Gastroesophageal sphincter (tissue), 4 donors: ENCODE measurements at regions not wholly inside any gene's neighbourhood (a gene's known extent, or its start where the extent isn't known, plus 50 kb on each side); places are given as distances from the start of the nearest gene placed in this dataset.

Source experiments
- ATAC-seq: fragments of 150-250 bp; one replicate; pipeline ENCODE4 v1.9.1; 2016; ENCODE audit warnings: mild to moderate bottlenecking, moderate library complexity
- H3K27ac ChIP-seq, 4 donors: fragments of 200-600 bp; sonication (generic) in 3 of 4; 1 replicate in 3 of 4; 2 replicates in 1 of 4; pipeline ENCODE4 v1.5.1; 2016 to 2019
- H3K27me3 ChIP-seq: fragments of 200-600 bp; sonication (generic); one replicate; pipeline ENCODE4 v1.5.1; 2019
- H3K36me3 ChIP-seq, 2 donors: fragments of 200-600 bp; sonication (generic); one replicate each; pipeline ENCODE4 v1.5.1; 2019; ENCODE audit warnings: control low read depth in 1 of 2
- H3K4me1 ChIP-seq, 3 donors: fragments of 200-600 bp; sonication (generic); 1 replicate in 2 of 3; 2 replicates in 1 of 3; pipeline ENCODE4 v1.5.1; 2016 to 2019; ENCODE audit warnings: control low read depth in 2 of 3
- H3K4me3 ChIP-seq, 2 donors: fragments of 200-600 bp; sonication (generic); one replicate each; pipeline ENCODE4 v1.5.1; 2019; ENCODE audit warnings: mild to moderate bottlenecking in 1 of 2, moderate library complexity in 1 of 2
- H3K9me3 ChIP-seq, 3 donors: fragments of 200-600 bp; sonication (generic); one replicate each; pipeline ENCODE4 v1.5.1; 2017 to 2019; ENCODE audit warnings: control low read depth in 2 of 3
- EP300 ChIP-seq: sonication (generic); formaldehyde crosslinking; IDR thresholded peaks from one replicate; pipeline ENCODE4 v1.6.1; 2017; ENCODE audit warnings: antibody characterized with exemption, mild to moderate bottlenecking
- POLR2A ChIP-seq, 2 donors: fragments of 450-650 bp; IDR thresholded peaks; one replicate each; pipeline ENCODE4 v1.6.1; 2017; ENCODE audit warnings: antibody characterized with exemption in 2 of 2, mild to moderate bottlenecking in 2 of 2, moderate library complexity in 1 of 2
- POLR2AphosphoS5 ChIP-seq: sonication (generic); formaldehyde crosslinking; IDR thresholded peaks from one replicate; pipeline ENCODE4 v1.6.1; 2017; ENCODE audit warnings: antibody characterized with exemption
- WGBS, 2 donors: methylation state at CpG; one replicate each; pipeline ENCODE4 v1.1.5; 2018; ENCODE audit warnings: low coverage in 1 of 2; 5-methylcytosine and 5-hydroxymethylcytosine counted together
- TF ChIP-seq, protein P1 (sequence below), 4 experiments: fragments of 200-600 bp in 2 of 4; fragments of 450-650 bp in 2 of 4; sonication (generic) in 1 of 4; IDR thresholded peaks; one replicate each; pipeline ENCODE4 v1.5.1; 2017 to 2019; ENCODE audit warnings: antibody characterized with exemption in 4 of 4, mild to moderate bottlenecking in 2 of 4, moderate library complexity in 2 of 4

DNA sequence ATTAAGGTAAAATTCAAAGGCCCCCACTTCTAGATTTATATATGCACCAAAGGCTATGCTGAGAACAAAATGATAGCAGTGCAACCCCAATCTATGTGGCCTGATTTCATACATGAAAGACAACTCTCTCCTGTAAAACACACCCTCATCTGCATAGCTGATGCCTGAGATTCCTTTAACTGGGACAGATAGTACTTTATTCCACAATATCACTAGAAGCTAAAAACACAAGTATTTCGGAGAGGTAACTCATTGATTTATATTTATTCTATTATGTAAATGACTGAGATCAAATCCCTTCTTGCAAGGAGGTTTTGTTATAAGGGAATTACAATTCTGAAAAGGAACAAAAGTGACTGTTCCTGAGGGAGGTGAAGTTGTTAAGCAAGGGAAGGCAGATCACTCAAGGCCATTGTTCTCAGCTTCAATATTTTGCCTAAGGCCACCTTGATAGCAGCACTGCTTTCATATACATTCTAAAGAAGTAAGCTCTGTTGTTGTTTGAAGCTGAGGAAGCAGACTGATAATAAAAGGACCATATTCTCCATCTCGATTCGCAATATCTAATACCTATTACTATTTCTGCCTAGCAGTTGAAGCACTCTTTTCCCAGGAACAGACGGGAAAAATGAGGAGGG is 471.0 kb upstream of the CDH7 start:
- Histone ChIP-seq H3K36me3 (no peaks in the 10 kb centered on the region), H3K9me3 (no peaks in the 10 kb centered on the region), H3K27me3 (no peaks in the 10 kb centered on the region), H3K4me1 (no peaks in the 10 kb centered on the region), H3K4me3 (no peak overlapping the region), H3K27ac (no peak overlapping the region)
- ATAC-seq: no peak
- WGBS, 2 donors: 81 to 89% methylated on average over 4 of the region's 4 CpGs
- TF ChIP-seq, protein P1, sequence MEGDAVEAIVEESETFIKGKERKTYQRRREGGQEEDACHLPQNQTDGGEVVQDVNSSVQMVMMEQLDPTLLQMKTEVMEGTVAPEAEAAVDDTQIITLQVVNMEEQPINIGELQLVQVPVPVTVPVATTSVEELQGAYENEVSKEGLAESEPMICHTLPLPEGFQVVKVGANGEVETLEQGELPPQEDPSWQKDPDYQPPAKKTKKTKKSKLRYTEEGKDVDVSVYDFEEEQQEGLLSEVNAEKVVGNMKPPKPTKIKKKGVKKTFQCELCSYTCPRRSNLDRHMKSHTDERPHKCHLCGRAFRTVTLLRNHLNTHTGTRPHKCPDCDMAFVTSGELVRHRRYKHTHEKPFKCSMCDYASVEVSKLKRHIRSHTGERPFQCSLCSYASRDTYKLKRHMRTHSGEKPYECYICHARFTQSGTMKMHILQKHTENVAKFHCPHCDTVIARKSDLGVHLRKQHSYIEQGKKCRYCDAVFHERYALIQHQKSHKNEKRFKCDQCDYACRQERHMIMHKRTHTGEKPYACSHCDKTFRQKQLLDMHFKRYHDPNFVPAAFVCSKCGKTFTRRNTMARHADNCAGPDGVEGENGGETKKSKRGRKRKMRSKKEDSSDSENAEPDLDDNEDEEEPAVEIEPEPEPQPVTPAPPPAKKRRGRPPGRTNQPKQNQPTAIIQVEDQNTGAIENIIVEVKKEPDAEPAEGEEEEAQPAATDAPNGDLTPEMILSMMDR (IDR thresholded peaks at IDR 0.05): no peak
- no peak for TF ChIP-seq POLR2A (IDR thresholded peaks at IDR 0.05)
- TF ChIP-seq POLR2AphosphoS5: no peak
- no peak for TF ChIP-seq EP300

DNA sequence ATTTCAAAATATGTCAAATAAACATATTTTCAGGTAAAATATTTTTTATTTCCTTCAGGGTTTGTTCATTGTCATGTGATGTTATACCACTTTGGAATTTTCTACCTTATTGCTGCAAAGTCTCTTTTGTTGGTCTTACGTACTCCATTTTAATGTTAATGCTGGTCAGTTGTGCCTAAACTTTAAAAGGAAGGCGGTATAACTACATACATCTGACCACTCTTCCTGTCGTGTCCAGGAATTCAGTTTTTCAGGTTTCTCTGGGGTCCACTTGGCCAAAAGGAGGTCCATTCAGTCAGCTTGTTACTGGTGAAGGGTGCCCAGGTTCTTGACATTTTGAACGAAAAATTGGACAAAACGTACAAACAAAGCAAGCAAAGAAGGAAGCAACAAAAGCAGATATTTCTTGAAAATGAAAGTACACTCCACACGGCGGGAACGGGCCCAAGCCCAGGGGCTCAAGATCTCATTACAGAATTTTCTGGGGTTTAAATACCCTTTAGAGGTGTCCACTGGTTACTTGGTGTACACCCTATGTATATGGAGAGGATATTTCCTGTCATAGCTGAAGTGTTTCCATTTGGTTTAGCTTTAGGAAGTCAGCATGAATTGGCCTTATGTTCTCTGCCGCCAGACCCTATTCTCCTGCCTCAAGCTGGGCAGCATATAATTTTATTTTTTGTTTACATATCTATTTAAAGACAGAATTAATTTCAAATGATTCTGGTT is 471.7 kb upstream of the CDH7 start:
- H3K9me3 ChIP-seq: no peaks in the 10 kb centered on the region
- WGBS, 2 donors: 85 to 89% methylated on average over 5 to 9 of the region's 9 CpGs

DNA sequence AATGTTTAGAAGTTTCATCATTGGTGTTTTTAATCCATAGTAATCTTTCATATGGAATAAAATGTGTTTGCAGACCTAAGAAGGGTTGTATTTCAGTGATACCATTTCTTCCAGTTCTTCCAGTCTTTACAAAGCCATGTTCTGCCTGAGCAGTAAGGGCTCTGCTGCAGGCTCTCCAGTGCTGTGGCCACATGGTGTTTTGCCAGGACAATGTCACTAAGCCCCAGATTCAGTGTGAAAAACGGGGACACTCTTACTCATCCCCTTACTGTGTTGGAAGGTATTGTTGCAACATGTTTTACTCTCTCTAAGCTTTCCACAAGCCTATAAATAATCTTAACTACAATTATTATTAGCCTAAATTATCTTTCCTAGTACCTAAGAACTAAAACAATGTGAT is 481.4 kb upstream of the CDH7 start:
- no peaks in the 10 kb centered on the region for H3K36me3 ChIP-seq
- no peak for ATAC-seq
- H3K4me3 ChIP-seq: no peak overlapping the region
- H3K27ac ChIP-seq: no peak overlapping the region
- H3K27me3 ChIP-seq: peaks cover 5% of the 10 kb centered on the region
- WGBS, 2 donors: 50 to 90% methylated on average over 1 of the region's 1 CpG
- TF ChIP-seq POLR2AphosphoS5 (no peak), POLR2A (IDR thresholded peaks at IDR 0.05) (no peak), EP300 (no peak)
- TF ChIP-seq, protein P1 (IDR thresholded peaks at IDR 0.05): no peak
- no peaks in the 10 kb centered on the region for H3K9me3 ChIP-seq
- H3K4me1 ChIP-seq: no peaks in the 10 kb centered on the region

More for the DNA sequence above, 471.7 kb upstream of the CDH7 start:
- ATAC-seq: no peak
- H3K4me1 ChIP-seq: no peaks in the 10 kb centered on the region
- H3K36me3 ChIP-seq: no peaks in the 10 kb centered on the region
- no peak for TF ChIP-seq POLR2AphosphoS5
- TF ChIP-seq, protein P1 (IDR thresholded peaks at IDR 0.05): no peak
- no peak for TF ChIP-seq EP300
- TF ChIP-seq POLR2A (IDR thresholded peaks at IDR 0.05): no peak
- H3K27ac ChIP-seq: no peak overlapping the region
- H3K4me3 ChIP-seq: no peak overlapping the region
- no peaks in the 10 kb centered on the region for H3K27me3 ChIP-seq

DNA sequence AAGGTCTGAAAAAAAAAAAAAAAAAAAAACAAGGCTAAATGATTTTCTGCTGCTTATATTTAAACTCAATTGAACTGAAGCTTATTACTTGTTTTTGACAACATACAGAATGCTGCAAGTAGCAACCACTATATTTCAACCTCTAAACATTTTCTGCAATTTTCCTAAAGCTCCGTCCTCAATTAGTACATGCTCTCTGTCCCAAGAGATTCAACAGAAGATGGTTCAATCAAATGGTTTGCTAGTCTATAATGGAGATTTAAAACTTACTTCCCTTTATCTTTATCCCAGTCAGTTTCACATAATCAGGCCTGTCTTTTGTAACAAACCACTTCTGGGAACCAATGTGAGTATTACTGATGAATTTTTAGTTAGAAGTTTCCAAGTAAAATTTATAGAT is 485.1 kb upstream of the CDH7 start:
- H3K9me3 ChIP-seq: no peaks in the 10 kb centered on the region
- no peak overlapping the region for H3K27ac ChIP-seq
- H3K36me3 ChIP-seq: no peaks in the 10 kb centered on the region
- ATAC-seq: no peak
- no peak overlapping the region for H3K4me3 ChIP-seq
- peaks cover 5% of the 10 kb centered on the region for H3K27me3 ChIP-seq
- TF ChIP-seq POLR2A (IDR thresholded peaks at IDR 0.05): no peak
- no peak for TF ChIP-seq POLR2AphosphoS5
- no peak for TF ChIP-seq EP300
- TF ChIP-seq, protein P1 (IDR thresholded peaks at IDR 0.05): no peak
- H3K4me1 ChIP-seq: no peaks in the 10 kb centered on the region
- 57 to 78% methylated on average over 1 of the region's 1 CpG for WGBS, 2 donors

DNA sequence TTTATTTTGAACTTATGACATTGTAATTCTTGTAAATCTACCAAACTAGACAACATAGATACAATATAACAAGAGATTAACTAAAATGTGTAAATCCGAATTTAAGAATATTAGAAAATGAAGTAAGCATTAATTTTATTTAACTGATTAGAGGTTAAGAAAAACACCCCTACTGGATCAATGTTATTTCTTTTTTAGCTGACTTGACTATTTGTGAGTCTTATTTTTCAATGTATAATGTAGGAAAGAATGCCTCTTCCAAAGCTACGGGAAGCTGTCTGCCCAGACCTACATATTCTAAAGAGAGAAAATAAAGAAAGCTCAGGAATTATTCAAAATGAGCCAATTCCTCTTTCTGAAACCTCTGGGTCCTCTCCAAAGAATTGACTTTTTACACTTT is 490.8 kb upstream of the CDH7 start:
- 33 to 43% methylated on average over 2 of the region's 2 CpGs for WGBS, 2 donors

More for the DNA sequence above, 490.8 kb upstream of the CDH7 start:
- no peaks in the 10 kb centered on the region for H3K9me3 ChIP-seq
- H3K27me3 ChIP-seq: peaks cover 3% of the 10 kb centered on the region
- no peaks in the 10 kb centered on the region for H3K4me1 ChIP-seq
- no peak overlapping the region for H3K27ac ChIP-seq
- no peak overlapping the region for H3K4me3 ChIP-seq
- H3K36me3 ChIP-seq: no peaks in the 10 kb centered on the region
- no peak for TF ChIP-seq POLR2AphosphoS5
- no peak for TF ChIP-seq POLR2A (IDR thresholded peaks at IDR 0.05)
- TF ChIP-seq, protein P1 (IDR thresholded peaks at IDR 0.05): no peak
- TF ChIP-seq EP300: no peak
- no peak for ATAC-seq
